Fibroblast of pulmonary artery (primary cell): ENCODE measurements at regions not wholly inside any gene's neighbourhood (a gene's known extent, or its start where the extent isn't known, plus 50 kb on each side); places are given as distances from the start of the nearest gene placed in this dataset.

Experiments
- DNase-seq: peaks from one replicate; pipeline ENCODE4 v3.0.0-alpha.2; 2010; ENCODE audit warnings: low read depth
- H3K4me3 ChIP-seq: replicated peaks from 2 replicates; pipeline ENCODE4 v1.5.1; 2011; ENCODE audit warnings: low read depth, mild to moderate bottlenecking, control low read depth, low read length, moderate library complexity
- TF ChIP-seq, protein P1 (sequence below): IDR thresholded peaks from 2 replicates; pipeline ENCODE4 v1.5.1; 2011; ENCODE audit warnings: mild to moderate bottlenecking, control low read depth, low read length, inconsistent platforms; ENCODE audit errors: missing control alignments

DNA sequence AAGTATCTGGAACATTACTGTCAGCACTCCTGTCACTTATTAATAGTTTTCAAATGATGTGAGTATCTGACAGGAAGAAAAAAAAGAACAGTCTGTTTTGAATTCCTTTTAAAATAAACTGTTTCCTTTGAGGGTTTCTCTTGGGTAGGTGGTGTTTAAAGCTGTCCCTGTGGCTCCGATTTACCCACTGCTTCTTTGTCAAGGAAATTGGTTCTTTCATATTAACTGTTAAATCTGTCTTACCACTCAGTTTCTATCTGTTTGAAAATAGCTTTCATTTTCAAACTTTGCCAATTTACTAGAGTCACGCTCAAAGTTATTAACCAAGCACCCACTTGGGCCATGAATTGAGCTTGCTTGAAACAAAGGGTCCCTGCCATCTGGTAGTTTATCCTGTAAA lies 614.6 kb upstream of the NXPH2 start:
- TF ChIP-seq, protein P1, sequence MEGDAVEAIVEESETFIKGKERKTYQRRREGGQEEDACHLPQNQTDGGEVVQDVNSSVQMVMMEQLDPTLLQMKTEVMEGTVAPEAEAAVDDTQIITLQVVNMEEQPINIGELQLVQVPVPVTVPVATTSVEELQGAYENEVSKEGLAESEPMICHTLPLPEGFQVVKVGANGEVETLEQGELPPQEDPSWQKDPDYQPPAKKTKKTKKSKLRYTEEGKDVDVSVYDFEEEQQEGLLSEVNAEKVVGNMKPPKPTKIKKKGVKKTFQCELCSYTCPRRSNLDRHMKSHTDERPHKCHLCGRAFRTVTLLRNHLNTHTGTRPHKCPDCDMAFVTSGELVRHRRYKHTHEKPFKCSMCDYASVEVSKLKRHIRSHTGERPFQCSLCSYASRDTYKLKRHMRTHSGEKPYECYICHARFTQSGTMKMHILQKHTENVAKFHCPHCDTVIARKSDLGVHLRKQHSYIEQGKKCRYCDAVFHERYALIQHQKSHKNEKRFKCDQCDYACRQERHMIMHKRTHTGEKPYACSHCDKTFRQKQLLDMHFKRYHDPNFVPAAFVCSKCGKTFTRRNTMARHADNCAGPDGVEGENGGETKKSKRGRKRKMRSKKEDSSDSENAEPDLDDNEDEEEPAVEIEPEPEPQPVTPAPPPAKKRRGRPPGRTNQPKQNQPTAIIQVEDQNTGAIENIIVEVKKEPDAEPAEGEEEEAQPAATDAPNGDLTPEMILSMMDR, result no peak
- DNase-seq, result no peak
- no peak overlapping the region for H3K4me3 ChIP-seq

DNA sequence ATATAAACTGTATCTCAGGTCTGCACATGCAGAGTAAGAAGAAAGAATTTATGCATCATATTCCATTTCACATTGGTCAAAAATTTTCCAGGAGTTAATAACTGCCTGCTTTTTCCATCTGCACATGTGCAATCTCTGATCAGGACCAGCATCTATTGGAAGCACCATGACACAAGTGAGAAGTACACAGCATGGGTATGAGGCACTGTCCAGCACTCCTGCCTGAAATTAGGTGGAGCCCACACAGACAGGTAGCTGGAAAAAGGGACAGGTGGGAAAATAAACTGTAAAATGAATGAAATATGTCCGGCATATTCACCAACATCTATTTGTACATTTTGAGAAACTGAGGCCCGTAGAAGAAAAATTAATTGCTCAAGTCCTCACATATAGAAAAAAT lies 609.2 kb upstream of the NXPH2 start:
- H3K4me3 ChIP-seq, result no peak overlapping the region
- TF ChIP-seq, protein P1, result no peak
- DNase-seq, result no peak

DNA sequence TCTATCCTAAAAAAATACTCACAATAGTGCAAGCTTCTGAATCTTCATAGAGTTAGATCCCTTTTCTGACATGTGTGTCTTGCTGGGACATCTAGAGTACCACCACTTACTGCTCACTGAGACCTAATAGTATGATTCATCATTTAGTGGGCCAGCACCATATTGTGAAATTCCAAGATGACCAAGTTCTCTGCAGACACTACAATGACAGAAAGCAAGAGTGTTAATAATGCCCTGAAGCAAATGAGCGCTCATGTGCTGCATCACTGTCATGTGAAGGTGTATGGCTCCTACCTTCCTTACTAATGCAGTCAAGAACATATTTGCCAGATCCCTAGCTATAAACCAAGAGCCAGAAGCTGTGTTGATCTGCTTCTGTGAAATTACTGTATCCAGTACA lies 606.2 kb upstream of the NXPH2 start:
- H3K4me3 ChIP-seq, result no peak overlapping the region
- TF ChIP-seq, protein P1, result no peak
- DNase-seq, result no peak

DNA sequence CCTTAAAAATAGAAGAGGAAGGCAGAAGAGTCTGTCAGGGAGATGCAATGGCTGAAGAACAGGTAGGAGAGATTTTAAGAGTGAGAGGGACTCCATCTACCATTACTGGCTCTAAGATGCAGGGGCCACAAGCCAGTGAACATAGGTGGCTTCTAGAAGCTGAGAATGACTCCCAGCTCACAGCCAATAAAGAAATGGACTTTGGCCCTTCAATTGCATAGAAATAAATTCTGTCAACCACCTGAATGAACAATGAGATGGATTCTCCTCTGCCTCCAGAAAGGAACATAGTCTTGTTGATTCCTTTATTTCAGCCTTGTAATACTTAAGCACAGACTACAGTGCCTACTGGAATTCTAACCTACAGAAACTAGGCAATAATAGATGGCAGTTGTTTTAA lies 603.3 kb upstream of the NXPH2 start:
- TF ChIP-seq, protein P1, result no peak
- DNase-seq, result no peak
- no peak overlapping the region for H3K4me3 ChIP-seq

DNA sequence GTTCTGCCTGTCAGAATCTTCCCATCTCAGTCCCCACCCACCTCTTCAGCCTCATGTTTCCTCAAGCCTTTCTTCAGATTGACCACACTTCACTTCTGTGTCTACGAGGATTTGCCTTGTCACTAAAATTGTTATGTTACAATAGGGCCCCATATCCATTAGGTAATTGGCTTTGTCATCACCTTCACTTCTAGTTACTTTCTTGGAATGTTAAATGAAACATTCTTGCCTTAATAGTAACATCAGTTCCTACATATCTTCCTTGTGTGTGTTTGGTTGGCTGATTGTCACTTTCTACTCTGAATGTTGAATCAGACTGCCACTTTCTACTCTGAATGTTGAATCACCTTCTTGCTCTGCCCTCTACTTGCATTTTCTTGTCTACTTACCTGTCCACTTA lies 599.9 kb upstream of the NXPH2 start:
- no peak overlapping the region for H3K4me3 ChIP-seq
- no peak for DNase-seq
- TF ChIP-seq, protein P1, result no peak

DNA sequence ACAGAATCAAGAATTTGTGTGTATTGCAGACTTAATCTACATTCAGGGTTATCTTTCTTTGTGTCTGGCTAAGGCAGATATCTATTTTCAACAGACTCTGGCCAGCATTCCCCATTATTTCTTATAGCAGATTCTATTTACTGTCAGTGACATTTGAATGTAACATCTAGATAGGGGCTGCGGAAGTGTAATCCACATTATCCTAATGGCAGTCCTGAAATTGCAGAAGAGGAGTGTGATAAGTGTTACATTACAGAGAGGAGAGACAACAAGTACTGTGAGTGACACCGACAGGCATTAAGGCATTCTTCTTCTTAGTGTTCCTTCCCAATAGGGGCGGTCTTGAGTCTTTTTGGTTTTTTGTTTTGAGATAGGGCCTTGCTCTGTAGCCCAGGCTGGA lies 598.2 kb upstream of the NXPH2 start:
- TF ChIP-seq, protein P1, result no peak
- DNase-seq, result no peak
- H3K4me3 ChIP-seq, result no peak overlapping the region

DNA sequence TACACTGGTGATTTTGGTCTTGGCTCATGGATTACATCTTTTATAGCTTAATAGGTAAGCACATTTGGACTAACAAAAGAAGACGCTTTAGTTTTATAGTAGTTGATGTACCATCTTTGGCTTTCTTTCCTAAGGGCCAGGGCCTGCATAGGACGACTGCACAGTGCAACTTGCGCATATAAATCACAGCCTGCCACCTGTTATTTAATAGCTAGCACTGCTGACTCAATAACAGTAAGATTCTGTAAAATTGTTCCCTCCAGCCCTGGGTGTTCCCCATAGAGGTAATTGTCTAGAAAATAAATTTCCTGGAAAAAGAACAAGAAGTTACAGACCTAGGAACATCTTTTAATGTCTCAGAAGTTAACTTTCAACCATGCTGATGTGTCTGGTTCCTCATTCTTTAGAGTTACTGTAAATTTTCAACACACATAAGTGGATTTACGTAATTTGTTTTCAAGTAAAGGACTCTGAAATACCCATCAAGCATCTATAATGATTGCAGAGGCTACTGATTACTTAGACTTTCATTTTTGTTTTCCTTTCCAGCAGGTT lies 594.2 kb upstream of the NXPH2 start:
- no peak overlapping the region for H3K4me3 ChIP-seq
- DNase-seq, result no peak
- TF ChIP-seq, protein P1, result no peak
